ENCODE measurements at regions not wholly inside any gene's neighbourhood (a gene's known extent, or its start where the extent isn't known, plus 50 kb on each side); places are given as distances from the start of the nearest gene placed in this dataset.

DNA sequence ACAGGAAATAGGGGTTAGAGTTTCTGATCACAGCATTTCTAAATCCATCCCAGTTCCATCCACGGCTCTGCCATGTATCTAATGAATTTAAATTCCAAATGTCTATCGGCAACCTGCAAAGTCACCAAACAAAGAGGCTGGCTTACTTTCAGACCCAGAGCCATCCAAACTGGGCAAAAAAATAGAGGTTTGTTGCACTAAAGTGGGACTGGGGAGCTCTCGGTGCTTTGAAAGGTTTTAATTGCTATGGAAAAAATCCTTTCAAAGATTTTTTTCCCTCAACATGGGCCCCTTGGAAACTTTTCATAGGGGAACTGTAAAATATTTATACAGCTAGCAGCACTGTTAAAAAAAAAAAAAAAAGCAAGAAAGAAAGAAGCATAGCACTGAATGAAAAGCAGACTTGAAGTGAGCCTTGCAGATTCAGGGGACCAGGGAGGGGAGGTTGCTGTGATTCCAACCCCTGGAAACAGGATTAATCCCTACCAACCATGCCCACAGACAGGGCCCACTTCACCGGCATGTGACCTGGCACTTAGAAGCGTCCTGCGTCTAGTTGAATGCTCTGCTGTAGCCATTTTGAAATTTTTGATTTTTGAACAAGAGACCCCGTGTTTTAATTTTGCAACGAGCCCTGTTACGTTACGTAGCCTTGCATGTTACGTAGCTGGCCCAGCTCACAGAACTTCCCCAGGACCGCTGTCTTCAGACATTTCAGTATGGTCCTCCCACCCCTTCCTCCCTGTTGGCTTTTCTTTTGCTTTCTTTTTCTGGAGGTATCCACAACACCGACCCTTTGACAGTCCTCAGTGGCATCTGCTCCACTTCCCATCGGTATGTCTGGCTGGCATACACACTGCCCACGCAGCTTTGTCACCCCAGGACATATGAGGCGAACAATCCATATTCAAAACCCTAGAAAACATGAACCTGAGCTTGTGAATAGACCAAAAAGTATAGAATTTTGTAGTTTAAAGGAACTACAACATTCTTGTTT lies 105.3 kb upstream of the NFIB start (continued):
- TF ChIP-seq BRCA1 (IDR thresholded peaks at IDR 0.05; ENCODE audit: low read depth, low read length) (no peak), TAF1 (IDR thresholded peaks at IDR 0.05; ENCODE audit: low read depth, low read length) (no peak), RNF2 (IDR thresholded peaks at IDR 0.05; ENCODE audit: borderline replicate concordance, low read depth, low read length, missing control alignments, poor library complexity, severe bottlenecking) (no peak), TEAD4 (IDR thresholded peaks at IDR 0.05; ENCODE audit: low read depth, low read length) (no peak), HDAC6 (IDR thresholded peaks at IDR 0.05; ENCODE audit: low read depth, low read length) (no peak), EP300 (IDR thresholded peaks at IDR 0.05; ENCODE audit: borderline replicate concordance in 1 of 2, low read depth in 2 of 2, low read length in 2 of 2) (no peak), KDM1A (IDR thresholded peaks at IDR 0.05; ENCODE audit: borderline replicate concordance, low read length) (no peak)
